WTC11 (cell line): ENCODE measurements at regions not wholly inside any gene's neighbourhood (a gene's known extent, or its start where the extent isn't known, plus 50 kb on each side); places are given as distances from the start of the nearest gene placed in this dataset.

Experiments
- ATAC-seq: fragments of 200-7000 bp; cut with Tn5 transposase; 2 replicates; pipeline ENCODE4 v1.10.0; 2021; ENCODE audit warnings: mild to moderate bottlenecking, moderate library complexity
- CTCF ChIA-PET: fragments of 300-600 bp; sonication (Branson Sonifier 250); formaldehyde crosslinking; loops from one replicate; lab custom pipeline; 2021; ENCODE audit warnings: antibody characterized with exemption; lab: Charles Lee
- POLR2A ChIA-PET: fragments of 350-600 bp; sonication (Branson Sonifier 250); formaldehyde crosslinking; loops from one replicate; lab custom pipeline; 2021; ENCODE audit warnings: antibody characterized with exemption; lab: Charles Lee
- DNase-seq: peaks from one replicate; pipeline ENCODE4 v3.0.0; 2021; ENCODE audit warnings: low spot score
- H3K27ac Mint-ChIP-seq: 2 replicates; pipeline ENCODE4 v1.8.0; 2021; ENCODE audit warnings: mixed read lengths
- H3K27me3 Mint-ChIP-seq: 2 replicates; pipeline ENCODE4 v1.8.0; 2021; ENCODE audit warnings: low read depth, mild to moderate bottlenecking, moderate library complexity, mixed read lengths
- H3K36me3 Mint-ChIP-seq: 2 replicates; pipeline ENCODE4 v1.8.0; 2021; ENCODE audit warnings: mixed read lengths
- H3K4me1 Mint-ChIP-seq: 2 replicates; pipeline ENCODE4 v1.8.0; 2022; ENCODE audit warnings: mixed read lengths
- H3K4me3 Mint-ChIP-seq: 2 replicates; pipeline ENCODE4 v1.8.0; 2021; ENCODE audit warnings: mild to moderate bottlenecking, moderate library complexity, mixed read lengths
- H3K9me3 Mint-ChIP-seq: 2 replicates; pipeline ENCODE4 v1.8.0; 2021; ENCODE audit warnings: mixed read lengths
- ESRRA ChIP-seq: sonication (generic); formaldehyde crosslinking; IDR thresholded peaks from 2 replicates; pipeline ENCODE4 v1.8.1; 2022; ENCODE audit warnings: mild to moderate bottlenecking, missing genetic modification reagents, borderline replicate concordance
- GABPB1 ChIP-seq: sonication (generic); formaldehyde crosslinking; IDR thresholded peaks from 2 replicates; pipeline ENCODE4 v1.8.1; 2023; ENCODE audit warnings: mild to moderate bottlenecking, missing genetic modification reagents
- KAT7 ChIP-seq: sonication (generic); formaldehyde crosslinking; IDR thresholded peaks from 2 replicates; pipeline ENCODE4 v1.8.1; 2023; ENCODE audit warnings: missing genetic modification reagents, mild to moderate bottlenecking, borderline replicate concordance
- MXD4 ChIP-seq: fragments of 250-450 bp; sonication (Bioruptor Pico); IDR thresholded peaks from 2 replicates; pipeline ENCODE4 v1.8.0; 2021; ENCODE audit warnings: mild to moderate bottlenecking, moderate library complexity, borderline replicate concordance
- NFYB ChIP-seq: sonication (generic); formaldehyde crosslinking; conservative IDR thresholded peaks from 2 replicates; pipeline ENCODE4 v1.8.0; 2022; ENCODE audit warnings: low read depth, missing genetic modification reagents
- NR3C1 ChIP-seq: sonication (generic); formaldehyde crosslinking; conservative IDR thresholded peaks from 2 replicates; pipeline ENCODE4 v1.8.1; 2023; ENCODE audit warnings: low read depth, mild to moderate bottlenecking, missing genetic modification reagents
- OVOL2 ChIP-seq: fragments of 250-450 bp; sonication (Bioruptor Pico); IDR thresholded peaks from 2 replicates; pipeline ENCODE4 v1.9.0; 2021; ENCODE audit warnings: mild to moderate bottlenecking, borderline replicate concordance
- ZNF232 ChIP-seq: sonication (generic); formaldehyde crosslinking; IDR thresholded peaks from 2 replicates; pipeline ENCODE4 v1.8.0; 2022; ENCODE audit warnings: mild to moderate bottlenecking, missing genetic modification reagents
- ZNF317 ChIP-seq: sonication (generic); formaldehyde crosslinking; IDR thresholded peaks from 2 replicates; pipeline ENCODE4 v1.8.1; 2023; ENCODE audit warnings: low read depth, mild to moderate bottlenecking, moderate library complexity, missing genetic modification reagents, borderline replicate concordance
- ZNF396 ChIP-seq: fragments of 250-450 bp; sonication (Bioruptor Pico); IDR thresholded peaks from 2 replicates; pipeline ENCODE4 v1.8.0; 2021; ENCODE audit warnings: mild to moderate bottlenecking, moderate library complexity, borderline replicate concordance
- TF ChIP-seq, protein P1 (sequence below): fragments of 250-450 bp; sonication (Bioruptor Pico); IDR thresholded peaks from 2 replicates; pipeline ENCODE4 v1.9.0; 2021; ENCODE audit warnings: mild to moderate bottlenecking
- TF ChIP-seq, protein P2 (sequence below): sonication (generic); formaldehyde crosslinking; IDR thresholded peaks from 2 replicates; pipeline ENCODE4 v1.8.1; 2023; ENCODE audit warnings: mild to moderate bottlenecking, missing genetic modification reagents, moderate library complexity
- TF ChIP-seq, protein P3 (sequence below): fragments of 250-450 bp; sonication (Bioruptor Pico); IDR thresholded peaks from 2 replicates; pipeline ENCODE4 v1.9.0; 2021; ENCODE audit warnings: mild to moderate bottlenecking
- TF ChIP-seq, protein P4 (sequence below): sonication (generic); formaldehyde crosslinking; IDR thresholded peaks from 2 replicates; pipeline ENCODE4 v1.8.1; 2023; ENCODE audit warnings: mild to moderate bottlenecking, missing genetic modification reagents
- TF ChIP-seq, protein P5 (sequence below): sonication (generic); formaldehyde crosslinking; IDR thresholded peaks from 2 replicates; pipeline ENCODE4 v1.8.0; 2023; ENCODE audit warnings: missing genetic modification reagents, mild to moderate bottlenecking, borderline replicate concordance
- TF ChIP-seq, protein P6 (sequence below): sonication (generic); formaldehyde crosslinking; IDR thresholded peaks from 2 replicates; pipeline ENCODE4 v1.8.1; 2023; ENCODE audit warnings: mild to moderate bottlenecking, missing genetic modification reagents, moderate library complexity
- TF ChIP-seq, protein P7 (sequence below): fragments of 250-450 bp; sonication (Bioruptor Pico); conservative IDR thresholded peaks from 2 replicates; pipeline ENCODE4 v1.9.0; 2021; ENCODE audit warnings: mild to moderate bottlenecking

DNA sequence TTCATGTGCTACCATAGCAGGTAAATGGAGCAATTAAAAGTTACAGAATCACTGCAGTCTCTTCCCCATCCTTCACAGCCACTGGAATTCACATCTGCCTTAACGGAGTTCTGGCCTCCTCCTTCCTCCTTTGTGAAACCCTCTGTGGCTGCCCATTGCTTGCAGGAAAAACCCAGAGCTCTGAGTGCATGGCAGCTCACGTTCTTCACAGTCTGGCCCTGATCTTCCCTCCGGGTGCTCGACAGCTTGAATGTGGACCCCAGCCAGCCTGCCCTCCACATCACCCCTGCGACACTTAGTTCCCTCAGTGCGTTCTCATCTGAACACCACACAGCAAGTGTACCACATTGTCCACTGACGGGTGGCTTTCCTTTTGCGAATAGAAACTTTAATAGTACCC is 63.2 kb upstream of the RUFY1 start:
- no peaks in the 10 kb centered on the region for H3K4me1 Mint-ChIP-seq
- no peak overlapping the region for H3K27ac Mint-ChIP-seq
- H3K9me3 Mint-ChIP-seq: peaks cover 14% of the 10 kb centered on the region
- no peak for DNase-seq
- no peak for TF ChIP-seq NFYB
- TF ChIP-seq, protein P1, sequence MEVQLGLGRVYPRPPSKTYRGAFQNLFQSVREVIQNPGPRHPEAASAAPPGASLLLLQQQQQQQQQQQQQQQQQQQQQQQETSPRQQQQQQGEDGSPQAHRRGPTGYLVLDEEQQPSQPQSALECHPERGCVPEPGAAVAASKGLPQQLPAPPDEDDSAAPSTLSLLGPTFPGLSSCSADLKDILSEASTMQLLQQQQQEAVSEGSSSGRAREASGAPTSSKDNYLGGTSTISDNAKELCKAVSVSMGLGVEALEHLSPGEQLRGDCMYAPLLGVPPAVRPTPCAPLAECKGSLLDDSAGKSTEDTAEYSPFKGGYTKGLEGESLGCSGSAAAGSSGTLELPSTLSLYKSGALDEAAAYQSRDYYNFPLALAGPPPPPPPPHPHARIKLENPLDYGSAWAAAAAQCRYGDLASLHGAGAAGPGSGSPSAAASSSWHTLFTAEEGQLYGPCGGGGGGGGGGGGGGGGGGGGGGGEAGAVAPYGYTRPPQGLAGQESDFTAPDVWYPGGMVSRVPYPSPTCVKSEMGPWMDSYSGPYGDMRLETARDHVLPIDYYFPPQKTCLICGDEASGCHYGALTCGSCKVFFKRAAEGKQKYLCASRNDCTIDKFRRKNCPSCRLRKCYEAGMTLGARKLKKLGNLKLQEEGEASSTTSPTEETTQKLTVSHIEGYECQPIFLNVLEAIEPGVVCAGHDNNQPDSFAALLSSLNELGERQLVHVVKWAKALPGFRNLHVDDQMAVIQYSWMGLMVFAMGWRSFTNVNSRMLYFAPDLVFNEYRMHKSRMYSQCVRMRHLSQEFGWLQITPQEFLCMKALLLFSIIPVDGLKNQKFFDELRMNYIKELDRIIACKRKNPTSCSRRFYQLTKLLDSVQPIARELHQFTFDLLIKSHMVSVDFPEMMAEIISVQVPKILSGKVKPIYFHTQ: no peak
- no peak for TF ChIP-seq OVOL2 (CRISPR knock-in tag)
- no peak for TF ChIP-seq ZNF232
- TF ChIP-seq, protein P2, sequence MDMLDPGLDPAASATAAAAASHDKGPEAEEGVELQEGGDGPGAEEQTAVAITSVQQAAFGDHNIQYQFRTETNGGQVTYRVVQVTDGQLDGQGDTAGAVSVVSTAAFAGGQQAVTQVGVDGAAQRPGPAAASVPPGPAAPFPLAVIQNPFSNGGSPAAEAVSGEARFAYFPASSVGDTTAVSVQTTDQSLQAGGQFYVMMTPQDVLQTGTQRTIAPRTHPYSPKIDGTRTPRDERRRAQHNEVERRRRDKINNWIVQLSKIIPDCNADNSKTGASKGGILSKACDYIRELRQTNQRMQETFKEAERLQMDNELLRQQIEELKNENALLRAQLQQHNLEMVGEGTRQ (CRISPR knock-in tag): no peak
- TF ChIP-seq ZNF317 (CRISPR knock-in tag): no peak
- TF ChIP-seq, protein P3, sequence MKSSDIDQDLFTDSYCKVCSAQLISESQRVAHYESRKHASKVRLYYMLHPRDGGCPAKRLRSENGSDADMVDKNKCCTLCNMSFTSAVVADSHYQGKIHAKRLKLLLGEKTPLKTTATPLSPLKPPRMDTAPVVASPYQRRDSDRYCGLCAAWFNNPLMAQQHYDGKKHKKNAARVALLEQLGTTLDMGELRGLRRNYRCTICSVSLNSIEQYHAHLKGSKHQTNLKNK (CRISPR knock-in tag): no peak
- no peak for TF ChIP-seq NR3C1
- no peak for TF ChIP-seq KAT7 (CRISPR knock-in tag)
- TF ChIP-seq, protein P4, sequence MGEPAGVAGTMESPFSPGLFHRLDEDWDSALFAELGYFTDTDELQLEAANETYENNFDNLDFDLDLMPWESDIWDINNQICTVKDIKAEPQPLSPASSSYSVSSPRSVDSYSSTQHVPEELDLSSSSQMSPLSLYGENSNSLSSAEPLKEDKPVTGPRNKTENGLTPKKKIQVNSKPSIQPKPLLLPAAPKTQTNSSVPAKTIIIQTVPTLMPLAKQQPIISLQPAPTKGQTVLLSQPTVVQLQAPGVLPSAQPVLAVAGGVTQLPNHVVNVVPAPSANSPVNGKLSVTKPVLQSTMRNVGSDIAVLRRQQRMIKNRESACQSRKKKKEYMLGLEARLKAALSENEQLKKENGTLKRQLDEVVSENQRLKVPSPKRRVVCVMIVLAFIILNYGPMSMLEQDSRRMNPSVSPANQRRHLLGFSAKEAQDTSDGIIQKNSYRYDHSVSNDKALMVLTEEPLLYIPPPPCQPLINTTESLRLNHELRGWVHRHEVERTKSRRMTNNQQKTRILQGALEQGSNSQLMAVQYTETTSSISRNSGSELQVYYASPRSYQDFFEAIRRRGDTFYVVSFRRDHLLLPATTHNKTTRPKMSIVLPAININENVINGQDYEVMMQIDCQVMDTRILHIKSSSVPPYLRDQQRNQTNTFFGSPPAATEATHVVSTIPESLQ (CRISPR knock-in tag): no peak
- TF ChIP-seq ESRRA (CRISPR knock-in tag): no peak
- TF ChIP-seq GABPB1 (CRISPR knock-in tag): no peak
- TF ChIP-seq, protein P5, sequence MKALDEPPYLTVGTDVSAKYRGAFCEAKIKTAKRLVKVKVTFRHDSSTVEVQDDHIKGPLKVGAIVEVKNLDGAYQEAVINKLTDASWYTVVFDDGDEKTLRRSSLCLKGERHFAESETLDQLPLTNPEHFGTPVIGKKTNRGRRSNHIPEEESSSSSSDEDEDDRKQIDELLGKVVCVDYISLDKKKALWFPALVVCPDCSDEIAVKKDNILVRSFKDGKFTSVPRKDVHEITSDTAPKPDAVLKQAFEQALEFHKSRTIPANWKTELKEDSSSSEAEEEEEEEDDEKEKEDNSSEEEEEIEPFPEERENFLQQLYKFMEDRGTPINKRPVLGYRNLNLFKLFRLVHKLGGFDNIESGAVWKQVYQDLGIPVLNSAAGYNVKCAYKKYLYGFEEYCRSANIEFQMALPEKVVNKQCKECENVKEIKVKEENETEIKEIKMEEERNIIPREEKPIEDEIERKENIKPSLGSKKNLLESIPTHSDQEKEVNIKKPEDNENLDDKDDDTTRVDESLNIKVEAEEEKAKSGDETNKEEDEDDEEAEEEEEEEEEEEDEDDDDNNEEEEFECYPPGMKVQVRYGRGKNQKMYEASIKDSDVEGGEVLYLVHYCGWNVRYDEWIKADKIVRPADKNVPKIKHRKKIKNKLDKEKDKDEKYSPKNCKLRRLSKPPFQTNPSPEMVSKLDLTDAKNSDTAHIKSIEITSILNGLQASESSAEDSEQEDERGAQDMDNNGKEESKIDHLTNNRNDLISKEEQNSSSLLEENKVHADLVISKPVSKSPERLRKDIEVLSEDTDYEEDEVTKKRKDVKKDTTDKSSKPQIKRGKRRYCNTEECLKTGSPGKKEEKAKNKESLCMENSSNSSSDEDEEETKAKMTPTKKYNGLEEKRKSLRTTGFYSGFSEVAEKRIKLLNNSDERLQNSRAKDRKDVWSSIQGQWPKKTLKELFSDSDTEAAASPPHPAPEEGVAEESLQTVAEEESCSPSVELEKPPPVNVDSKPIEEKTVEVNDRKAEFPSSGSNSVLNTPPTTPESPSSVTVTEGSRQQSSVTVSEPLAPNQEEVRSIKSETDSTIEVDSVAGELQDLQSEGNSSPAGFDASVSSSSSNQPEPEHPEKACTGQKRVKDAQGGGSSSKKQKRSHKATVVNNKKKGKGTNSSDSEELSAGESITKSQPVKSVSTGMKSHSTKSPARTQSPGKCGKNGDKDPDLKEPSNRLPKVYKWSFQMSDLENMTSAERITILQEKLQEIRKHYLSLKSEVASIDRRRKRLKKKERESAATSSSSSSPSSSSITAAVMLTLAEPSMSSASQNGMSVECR (CRISPR knock-in tag): no peak
- no peak for TF ChIP-seq ZNF396 (CRISPR knock-in tag)
- TF ChIP-seq, protein P6, sequence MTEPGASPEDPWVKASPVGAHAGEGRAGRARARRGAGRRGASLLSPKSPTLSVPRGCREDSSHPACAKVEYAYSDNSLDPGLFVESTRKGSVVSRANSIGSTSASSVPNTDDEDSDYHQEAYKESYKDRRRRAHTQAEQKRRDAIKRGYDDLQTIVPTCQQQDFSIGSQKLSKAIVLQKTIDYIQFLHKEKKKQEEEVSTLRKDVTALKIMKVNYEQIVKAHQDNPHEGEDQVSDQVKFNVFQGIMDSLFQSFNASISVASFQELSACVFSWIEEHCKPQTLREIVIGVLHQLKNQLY (CRISPR knock-in tag): no peak
- TF ChIP-seq, protein P7, sequence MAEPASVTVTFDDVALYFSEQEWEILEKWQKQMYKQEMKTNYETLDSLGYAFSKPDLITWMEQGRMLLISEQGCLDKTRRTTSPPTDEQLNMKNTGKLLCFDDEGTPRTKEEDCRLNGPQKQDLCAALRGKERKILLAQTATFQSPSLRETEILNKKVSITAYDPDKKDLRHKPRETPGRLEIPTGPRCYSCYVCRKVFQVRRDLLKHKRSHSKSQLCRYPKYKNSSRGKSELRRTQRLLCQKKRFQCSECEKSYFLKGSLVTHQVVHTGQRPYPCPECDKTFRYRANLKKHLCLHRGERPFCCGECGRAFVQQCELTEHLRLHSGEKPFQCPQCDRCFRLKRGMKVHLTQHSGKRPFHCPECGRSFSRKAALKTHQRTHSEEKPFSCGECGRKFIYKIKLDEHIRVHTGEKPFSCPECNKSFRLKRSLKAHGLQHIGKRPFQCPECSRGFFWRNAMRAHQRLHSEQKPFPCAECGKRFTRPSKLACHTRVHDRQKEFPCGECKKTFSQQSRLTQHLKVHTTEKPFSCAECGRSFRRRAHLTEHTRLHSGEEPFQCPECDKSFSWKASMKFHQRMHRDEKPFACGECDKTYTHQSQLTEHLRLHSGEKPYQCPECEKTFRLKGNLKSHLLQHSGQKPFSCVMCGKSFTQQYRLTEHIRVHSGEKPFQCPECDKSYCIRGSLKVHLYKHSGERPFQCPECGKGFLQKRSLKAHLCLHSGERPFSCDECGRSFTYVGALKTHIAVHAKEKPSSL: no peak
- no peak for TF ChIP-seq MXD4 (CRISPR knock-in tag)
- H3K27me3 Mint-ChIP-seq: no peaks in the 10 kb centered on the region
- ATAC-seq: no peak
- no peaks in the 10 kb centered on the region for H3K36me3 Mint-ChIP-seq
- H3K4me3 Mint-ChIP-seq: no peak overlapping the region
- ChIA-PET CTCF (no interaction called here), POLR2A (no interaction called here)
